ENCODE measurements at regions not wholly inside any gene's neighbourhood (a gene's known extent, or its start where the extent isn't known, plus 50 kb on each side); places are given as distances from the start of the nearest gene placed in this dataset.

DNA sequence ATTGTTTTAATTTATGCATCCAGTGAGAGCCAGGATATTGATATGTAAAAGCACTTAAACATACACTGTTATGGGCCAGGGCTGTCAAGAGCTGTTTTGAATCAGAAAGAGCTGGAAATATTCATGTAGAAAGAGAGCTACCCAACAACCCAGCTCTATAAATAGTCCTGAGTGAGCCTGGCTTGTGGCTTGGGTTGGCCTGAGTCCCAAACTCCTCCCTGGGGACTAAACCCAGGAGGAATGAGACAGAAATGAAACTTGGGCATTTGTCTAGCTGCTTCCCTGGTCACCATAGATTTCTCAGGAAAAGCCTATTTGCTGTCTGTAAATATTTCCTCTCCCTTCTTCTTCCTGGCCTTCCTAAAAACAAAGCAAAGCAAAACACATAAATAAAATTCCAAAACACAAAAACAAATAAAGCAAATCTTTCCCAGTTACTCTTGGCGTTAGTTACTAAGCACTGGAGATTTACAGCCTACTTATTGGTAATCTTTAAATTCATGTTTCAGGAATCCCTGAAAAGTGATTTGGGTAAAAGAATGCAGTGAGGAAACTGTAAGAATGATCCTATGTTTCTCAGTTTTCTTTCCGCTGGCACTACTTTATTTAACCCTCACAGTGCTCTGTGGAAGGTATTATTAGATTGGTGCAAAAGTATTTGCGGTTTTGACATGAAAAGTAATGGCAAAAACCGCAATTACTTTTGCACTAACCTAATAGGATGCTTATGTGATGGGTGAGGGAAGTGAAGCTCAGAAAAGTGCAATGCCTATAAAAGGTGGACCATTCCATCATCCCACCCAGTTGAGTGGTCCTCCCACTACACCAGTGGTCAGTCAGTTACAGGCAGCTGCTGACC, 111.8 kb downstream of the CARTPT start:
- ChIA-PET CTCF (no interaction called here), POLR2A (ENCODE audit: low non-redundant PET) (no interaction called here)
- Histone ChIP-seq H3K4me3 (ENCODE audit: low read depth, low read length, poor library complexity, severe bottlenecking) (no peak overlapping the region), H3K36me3 (ENCODE audit: insufficient read depth, low read length, poor library complexity, severe bottlenecking) (no peaks in the 10 kb centered on the region), H3K9me3 (ENCODE audit: low read depth, low read length, poor library complexity, severe bottlenecking) (peaks cover 7% of the 10 kb centered on the region), H3K4me1 (ENCODE audit: insufficient read depth, low read length, poor library complexity, severe bottlenecking) (peaks cover 15% of the 10 kb centered on the region), H3K27me3 (replicated peaks; ENCODE audit: insufficient read depth, low read depth, low read length, poor library complexity) (no peaks in the 10 kb centered on the region), H3K27ac (ENCODE audit: low read depth, low read length, poor library complexity, severe bottlenecking) (peak overlapping the region; percentile 0)
- intact Hi-C loops (cut with micrococcal nuclease; ENCODE audit: unreplicated experiment) = no loop called here
- TF ChIP-seq, protein P1, sequence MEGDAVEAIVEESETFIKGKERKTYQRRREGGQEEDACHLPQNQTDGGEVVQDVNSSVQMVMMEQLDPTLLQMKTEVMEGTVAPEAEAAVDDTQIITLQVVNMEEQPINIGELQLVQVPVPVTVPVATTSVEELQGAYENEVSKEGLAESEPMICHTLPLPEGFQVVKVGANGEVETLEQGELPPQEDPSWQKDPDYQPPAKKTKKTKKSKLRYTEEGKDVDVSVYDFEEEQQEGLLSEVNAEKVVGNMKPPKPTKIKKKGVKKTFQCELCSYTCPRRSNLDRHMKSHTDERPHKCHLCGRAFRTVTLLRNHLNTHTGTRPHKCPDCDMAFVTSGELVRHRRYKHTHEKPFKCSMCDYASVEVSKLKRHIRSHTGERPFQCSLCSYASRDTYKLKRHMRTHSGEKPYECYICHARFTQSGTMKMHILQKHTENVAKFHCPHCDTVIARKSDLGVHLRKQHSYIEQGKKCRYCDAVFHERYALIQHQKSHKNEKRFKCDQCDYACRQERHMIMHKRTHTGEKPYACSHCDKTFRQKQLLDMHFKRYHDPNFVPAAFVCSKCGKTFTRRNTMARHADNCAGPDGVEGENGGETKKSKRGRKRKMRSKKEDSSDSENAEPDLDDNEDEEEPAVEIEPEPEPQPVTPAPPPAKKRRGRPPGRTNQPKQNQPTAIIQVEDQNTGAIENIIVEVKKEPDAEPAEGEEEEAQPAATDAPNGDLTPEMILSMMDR (conservative IDR thresholded peaks at IDR 0.05; ENCODE audit: low read depth, low read length) = no peak
- no peak for TF ChIP-seq EZH2 (IDR thresholded peaks at IDR 0.05; ENCODE audit: borderline replicate concordance, low read depth, low read length, poor library complexity, severe bottlenecking)
- no TSS peak for BruUV-seq (replicated peaks)
- peak; percentile 79 for DNase-seq (ENCODE audit: low spot score)

- Histone ChIP-seq H3K27me3 (replicated peaks; ENCODE audit: insufficient read depth, low read depth, low read length, poor library complexity) (no peaks in the 10 kb centered on the region), H3K4me1 (ENCODE audit: insufficient read depth, low read length, poor library complexity, severe bottlenecking) (peaks cover 15% of the 10 kb centered on the region), H3K9me3 (ENCODE audit: low read depth, low read length, poor library complexity, severe bottlenecking) (no peaks in the 10 kb centered on the region), H3K27ac (ENCODE audit: low read depth, low read length, poor library complexity, severe bottlenecking) (no peak overlapping the region), H3K36me3 (ENCODE audit: insufficient read depth, low read length, poor library complexity, severe bottlenecking) (no peaks in the 10 kb centered on the region), H3K4me3 (ENCODE audit: low read depth, low read length, poor library complexity, severe bottlenecking) (no peak overlapping the region)
- no TSS peak for BruUV-seq (replicated peaks)
- intact Hi-C loops (cut with micrococcal nuclease; ENCODE audit: unreplicated experiment) = no loop called here
- CTCF ChIA-PET = interaction anchor here (0.6 kb wide), 1 partner anchor 619 kb away, joined by 3 read pairs; no protein-coding TSS in a partner anchor
- POLR2A ChIA-PET (ENCODE audit: low non-redundant PET) = no interaction called here
- no peak for DNase-seq (ENCODE audit: low spot score)
- TF ChIP-seq, protein P1 (conservative IDR thresholded peaks at IDR 0.05; ENCODE audit: low read depth, low read length) = no peak
- TF ChIP-seq EZH2 (IDR thresholded peaks at IDR 0.05; ENCODE audit: borderline replicate concordance, low read depth, low read length, poor library complexity, severe bottlenecking) = no peak
Measured at GRCh38 chr5:71832812-71833715, 114.0 kb downstream of the CARTPT start.

- DNase-seq (ENCODE audit: low spot score) = no peak
- Histone ChIP-seq H3K36me3 (ENCODE audit: insufficient read depth, low read length, poor library complexity, severe bottlenecking) (no peaks in the 10 kb centered on the region), H3K9me3 (ENCODE audit: low read depth, low read length, poor library complexity, severe bottlenecking) (no peaks in the 10 kb centered on the region), H3K4me3 (ENCODE audit: low read depth, low read length, poor library complexity, severe bottlenecking) (no peak overlapping the region), H3K27me3 (replicated peaks; ENCODE audit: insufficient read depth, low read depth, low read length, poor library complexity) (no peaks in the 10 kb centered on the region), H3K4me1 (ENCODE audit: insufficient read depth, low read length, poor library complexity, severe bottlenecking) (peaks cover 15% of the 10 kb centered on the region), H3K27ac (ENCODE audit: low read depth, low read length, poor library complexity, severe bottlenecking) (no peak overlapping the region)
- intact Hi-C loops (cut with micrococcal nuclease; ENCODE audit: unreplicated experiment) = no loop called here
- ChIA-PET POLR2A (ENCODE audit: low non-redundant PET) (no interaction called here), CTCF (no interaction called here)
- no TSS peak for BruUV-seq (replicated peaks)
- TF ChIP-seq, protein P1 (conservative IDR thresholded peaks at IDR 0.05; ENCODE audit: low read depth, low read length) = no peak
- no peak for TF ChIP-seq EZH2 (IDR thresholded peaks at IDR 0.05; ENCODE audit: borderline replicate concordance, low read depth, low read length, poor library complexity, severe bottlenecking)
Measured at GRCh38 chr5:71834601-71835000, 115.5 kb downstream of the CARTPT start.
